Breast epithelium (tissue), 3 donors: ENCODE measurements at regions not wholly inside any gene's neighbourhood (a gene's known extent, or its start where the extent isn't known, plus 50 kb on each side); places are given as distances from the start of the nearest gene placed in this dataset.

Experiments used
- CTCF ChIP-seq, 3 donors: fragments of 450-650 bp; IDR thresholded peaks; one replicate each; pipeline ENCODE4 v1.5.1; 2016 to 2017; ENCODE audit warnings: antibody characterized with exemption in 3 of 3, mild to moderate bottlenecking in 3 of 3, moderate library complexity in 3 of 3
- POLR2AphosphoS5 ChIP-seq, 3 donors: sonication (generic); formaldehyde crosslinking; IDR thresholded peaks; one replicate each; pipeline ENCODE4 v1.6.1; 2017; ENCODE audit warnings: antibody characterized with exemption in 3 of 3

- TF ChIP-seq CTCF (IDR thresholded peaks at IDR 0.05) = no peak
- no peak for TF ChIP-seq POLR2AphosphoS5 (IDR thresholded peaks at IDR 0.05)
These were observed 1461.2 kb downstream of the TBC1D22A start for GRCh38 chr22:48223488-48224190.
